ENCODE measurements at regions not wholly inside any gene's neighbourhood (a gene's known extent, or its start where the extent isn't known, plus 50 kb on each side); places are given as distances from the start of the nearest gene placed in this dataset.

DNA sequence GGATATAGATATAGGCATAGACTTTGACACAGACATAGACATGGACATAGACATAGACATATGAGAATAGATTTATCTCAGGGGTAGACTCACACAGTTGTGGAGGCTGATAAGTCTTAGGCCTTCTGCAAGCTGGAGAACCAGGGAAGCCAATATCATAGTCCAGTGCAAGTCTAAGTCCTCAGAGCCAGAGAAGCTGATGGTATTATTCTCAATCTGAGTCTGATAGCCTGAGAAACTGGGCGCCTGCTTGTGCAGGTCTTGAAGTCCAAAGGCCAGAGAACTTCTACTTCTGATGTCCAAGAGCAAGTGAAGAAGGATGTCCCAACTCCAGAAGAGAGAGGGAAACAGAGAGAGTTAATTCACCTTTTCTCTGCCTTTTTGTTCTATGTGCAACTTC, 476.5 kb downstream of the SLC6A15 start:
- H4K20me1 ChIP-seq (ENCODE audit: insufficient read depth, low read length), result no peaks in the 10 kb centered on the region
- no peaks in the 10 kb centered on the region for H3K79me2 ChIP-seq (ENCODE audit: insufficient read depth, low read length)
- TF ChIP-seq, protein P1, sequence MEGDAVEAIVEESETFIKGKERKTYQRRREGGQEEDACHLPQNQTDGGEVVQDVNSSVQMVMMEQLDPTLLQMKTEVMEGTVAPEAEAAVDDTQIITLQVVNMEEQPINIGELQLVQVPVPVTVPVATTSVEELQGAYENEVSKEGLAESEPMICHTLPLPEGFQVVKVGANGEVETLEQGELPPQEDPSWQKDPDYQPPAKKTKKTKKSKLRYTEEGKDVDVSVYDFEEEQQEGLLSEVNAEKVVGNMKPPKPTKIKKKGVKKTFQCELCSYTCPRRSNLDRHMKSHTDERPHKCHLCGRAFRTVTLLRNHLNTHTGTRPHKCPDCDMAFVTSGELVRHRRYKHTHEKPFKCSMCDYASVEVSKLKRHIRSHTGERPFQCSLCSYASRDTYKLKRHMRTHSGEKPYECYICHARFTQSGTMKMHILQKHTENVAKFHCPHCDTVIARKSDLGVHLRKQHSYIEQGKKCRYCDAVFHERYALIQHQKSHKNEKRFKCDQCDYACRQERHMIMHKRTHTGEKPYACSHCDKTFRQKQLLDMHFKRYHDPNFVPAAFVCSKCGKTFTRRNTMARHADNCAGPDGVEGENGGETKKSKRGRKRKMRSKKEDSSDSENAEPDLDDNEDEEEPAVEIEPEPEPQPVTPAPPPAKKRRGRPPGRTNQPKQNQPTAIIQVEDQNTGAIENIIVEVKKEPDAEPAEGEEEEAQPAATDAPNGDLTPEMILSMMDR (IDR thresholded peaks at IDR 0.05; ENCODE audit: insufficient read depth, low read depth, low read length), result no peak
- no peak for TF ChIP-seq EZH2 (IDR thresholded peaks at IDR 0.05; ENCODE audit: insufficient read depth, low read length)
- Mint-ChIP-seq H3K4me3 (ENCODE audit: unreplicated experiment) (no peak overlapping the region), H3K4me1 (ENCODE audit: low read depth, unreplicated experiment) (no peaks in the 10 kb centered on the region), H3K27me3 (ENCODE audit: low read depth, unreplicated experiment) (no peaks in the 10 kb centered on the region), H3K27ac (ENCODE audit: unreplicated experiment) (no peak overlapping the region), H3K36me3 (ENCODE audit: low read depth, unreplicated experiment) (no peaks in the 10 kb centered on the region), H3K9me3 (ENCODE audit: unreplicated experiment) (no peaks in the 10 kb centered on the region)
- no peaks in the 10 kb centered on the region for H3K36me3 ChIP-seq (ENCODE audit: insufficient read depth, low read length)
- H3K4me3 ChIP-seq (ENCODE audit: insufficient read depth, low read depth, low read length), result no peak overlapping the region
- H3K27ac ChIP-seq (ENCODE audit: low read depth, low read length), result no peak overlapping the region
- no peaks in the 10 kb centered on the region for H3K27me3 ChIP-seq (ENCODE audit: insufficient read depth, low read length)
- DNase-seq (ENCODE audit: low read depth) (no peak), FAIRE-seq (no peak)
- H3K4me2 ChIP-seq (ENCODE audit: low read length), result no peak overlapping the region
- H3K4me1 ChIP-seq (ENCODE audit: insufficient read depth, low read length), result no peaks in the 10 kb centered on the region
- no peak overlapping the region for H2AFZ ChIP-seq (ENCODE audit: low read depth, low read length)
- no peaks in the 10 kb centered on the region for H3K9me3 ChIP-seq (ENCODE audit: insufficient read depth, low read depth, low read length)
- H3K9ac ChIP-seq (ENCODE audit: low read length), result no peak overlapping the region

DNA sequence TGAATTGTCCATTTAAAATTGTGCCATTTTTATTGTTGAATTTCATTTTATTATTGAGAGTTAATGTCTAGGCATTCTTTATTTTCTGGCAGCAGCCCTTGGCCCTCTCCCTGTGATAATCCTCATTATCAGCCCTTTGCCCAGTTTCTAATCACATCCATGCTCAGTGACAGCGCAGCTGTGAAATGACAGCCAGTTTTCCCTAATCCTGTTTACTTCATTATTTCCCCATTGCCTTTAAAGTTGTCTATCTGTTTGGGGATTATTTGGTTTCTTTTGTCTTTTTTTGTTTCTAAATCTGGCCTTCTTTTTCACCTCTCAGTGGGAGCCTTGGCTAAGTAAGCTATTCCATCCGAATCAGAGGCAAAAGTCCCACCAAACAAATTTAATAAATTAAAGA, 476.9 kb downstream of the SLC6A15 start:
- Histone ChIP-seq H3K4me2 (ENCODE audit: low read length) (no peak overlapping the region), H3K27ac (ENCODE audit: low read depth, low read length) (no peak overlapping the region), H2AFZ (ENCODE audit: low read depth, low read length) (no peak overlapping the region), H3K9ac (ENCODE audit: low read length) (no peak overlapping the region), H3K9me3 (ENCODE audit: insufficient read depth, low read depth, low read length) (no peaks in the 10 kb centered on the region), H4K20me1 (ENCODE audit: insufficient read depth, low read length) (no peaks in the 10 kb centered on the region), H3K4me1 (ENCODE audit: insufficient read depth, low read length) (no peaks in the 10 kb centered on the region), H3K79me2 (ENCODE audit: insufficient read depth, low read length) (no peaks in the 10 kb centered on the region), H3K4me3 (ENCODE audit: insufficient read depth, low read depth, low read length) (no peak overlapping the region), H3K36me3 (ENCODE audit: insufficient read depth, low read length) (no peaks in the 10 kb centered on the region), H3K27me3 (ENCODE audit: insufficient read depth, low read length) (no peaks in the 10 kb centered on the region)
- TF ChIP-seq, protein P1 (IDR thresholded peaks at IDR 0.05; ENCODE audit: insufficient read depth, low read depth, low read length), result no peak
- TF ChIP-seq EZH2 (IDR thresholded peaks at IDR 0.05; ENCODE audit: insufficient read depth, low read length), result no peak
- Mint-ChIP-seq H3K36me3 (ENCODE audit: low read depth, unreplicated experiment) (no peaks in the 10 kb centered on the region), H3K4me1 (ENCODE audit: low read depth, unreplicated experiment) (no peaks in the 10 kb centered on the region), H3K27me3 (ENCODE audit: low read depth, unreplicated experiment) (no peaks in the 10 kb centered on the region), H3K9me3 (ENCODE audit: unreplicated experiment) (no peaks in the 10 kb centered on the region), H3K4me3 (ENCODE audit: unreplicated experiment) (no peak overlapping the region), H3K27ac (ENCODE audit: unreplicated experiment) (no peak overlapping the region)
- FAIRE-seq (no peak), DNase-seq (ENCODE audit: low read depth) (no peak)

DNA sequence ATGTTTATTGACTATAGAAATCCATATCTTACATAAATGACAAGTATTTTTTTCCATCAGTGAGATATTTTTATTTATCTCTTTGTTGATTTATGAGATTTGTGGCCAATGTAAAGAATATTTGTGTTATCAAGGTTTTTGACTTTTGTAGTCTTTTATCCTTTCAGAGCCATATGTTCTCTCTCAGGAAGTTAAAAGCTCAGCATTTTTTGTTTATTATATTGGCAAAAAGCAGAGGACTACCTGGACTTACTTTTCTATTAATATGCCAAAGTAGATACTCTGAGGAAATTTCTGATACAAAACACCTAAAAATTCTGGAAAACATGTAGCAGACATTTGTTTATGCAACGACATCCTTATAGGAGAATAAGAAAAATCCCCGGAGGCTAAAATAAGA, 490.3 kb downstream of the SLC6A15 start:
- Histone ChIP-seq H4K20me1 (ENCODE audit: insufficient read depth, low read length) (no peaks in the 10 kb centered on the region), H3K36me3 (ENCODE audit: insufficient read depth, low read length) (no peaks in the 10 kb centered on the region), H3K4me3 (ENCODE audit: insufficient read depth, low read depth, low read length) (no peak overlapping the region), H3K4me2 (ENCODE audit: low read length) (no peak overlapping the region), H3K27me3 (ENCODE audit: insufficient read depth, low read length) (no peaks in the 10 kb centered on the region), H2AFZ (ENCODE audit: low read depth, low read length) (no peak overlapping the region), H3K4me1 (ENCODE audit: insufficient read depth, low read length) (no peaks in the 10 kb centered on the region), H3K9ac (ENCODE audit: low read length) (no peak overlapping the region), H3K79me2 (ENCODE audit: insufficient read depth, low read length) (no peaks in the 10 kb centered on the region), H3K27ac (ENCODE audit: low read depth, low read length) (no peak overlapping the region), H3K9me3 (ENCODE audit: insufficient read depth, low read depth, low read length) (no peaks in the 10 kb centered on the region)
- FAIRE-seq (no peak), DNase-seq (ENCODE audit: low read depth) (no peak)
- TF ChIP-seq, protein P1 (IDR thresholded peaks at IDR 0.05; ENCODE audit: insufficient read depth, low read depth, low read length), result no peak
- no peak for TF ChIP-seq EZH2 (IDR thresholded peaks at IDR 0.05; ENCODE audit: insufficient read depth, low read length)
- H3K9me3 Mint-ChIP-seq (ENCODE audit: unreplicated experiment), result no peaks in the 10 kb centered on the region
- H3K4me3 Mint-ChIP-seq (ENCODE audit: unreplicated experiment), result no peak overlapping the region
- H3K27me3 Mint-ChIP-seq (ENCODE audit: low read depth, unreplicated experiment), result no peaks in the 10 kb centered on the region
- H3K36me3 Mint-ChIP-seq (ENCODE audit: low read depth, unreplicated experiment), result no peaks in the 10 kb centered on the region
- H3K27ac Mint-ChIP-seq (ENCODE audit: unreplicated experiment), result no peak overlapping the region
- no peaks in the 10 kb centered on the region for H3K4me1 Mint-ChIP-seq (ENCODE audit: low read depth, unreplicated experiment)

Measured in astrocyte (in vitro differentiated cells and primary cell).